H1 (cell line): ENCODE measurements at regions not wholly inside any gene's neighbourhood (a gene's known extent, or its start where the extent isn't known, plus 50 kb on each side); places are given as distances from the start of the nearest gene placed in this dataset.

ENCODE experiments used
- CTCF ChIA-PET: fragments of 300-600 bp; sonication (Branson Sonifier 250); formaldehyde crosslinking; loops from one replicate; lab custom pipeline; 2021; ENCODE audit not compliant: partially characterized antibody; lab: Charles Lee
- POLR2A ChIA-PET: fragments of 300-600 bp; sonication (Branson Sonifier 250); formaldehyde crosslinking; loops from one replicate; lab custom pipeline; 2021; ENCODE audit warnings: inconsistent platforms; ENCODE audit not compliant: partially characterized antibody; lab: Charles Lee
- DNase-seq, 2 experiments: peaks; one replicate each; pipeline versions ENCODE4 v3.0.0 to v3.0.0-alpha.2; 2010 to 2022; ENCODE audit warnings: low spot score in 2 of 2, low read depth in 1 of 2, mixed read lengths in 1 of 2
- FAIRE-seq: peaks from 2 replicates; lab custom pipeline; 2011; peaks lifted over from hg19 to GRCh38; lab: Jason Lieb, UNC
- H2AFZ ChIP-seq: 2 replicates; pipeline ENCODE4 v1.8.1; 2012; ENCODE audit warnings: low read length, inconsistent platforms
- H2AK5ac ChIP-seq: 2 replicates; pipeline ENCODE4 v1.6.1; 2013; ENCODE audit warnings: low read depth, low read length
- H2BK120ac ChIP-seq: replicated peaks from 2 replicates; pipeline ENCODE3; 2013; ENCODE audit warnings: low read depth, low read length, inconsistent platforms
- H2BK12ac ChIP-seq: 2 replicates; pipeline ENCODE4 v1.6.1; 2013; ENCODE audit warnings: low read depth, low read length
- H2BK15ac ChIP-seq: 2 replicates; pipeline ENCODE4 v1.6.1; 2013; ENCODE audit warnings: low read length
- H2BK20ac ChIP-seq: 2 replicates; pipeline ENCODE4 v1.6.1; 2013; ENCODE audit warnings: low read length
- H2BK5ac ChIP-seq: 2 replicates; pipeline ENCODE4 v1.6.1; 2013; ENCODE audit warnings: low read depth, low read length
- H3K14ac ChIP-seq: 2 replicates; pipeline ENCODE4 v1.6.1; 2013; ENCODE audit warnings: inconsistent platforms; ENCODE audit not compliant: insufficient read length
- H3K18ac ChIP-seq: 2 replicates; pipeline ENCODE4 v1.6.1; 2013; ENCODE audit warnings: low read length; ENCODE audit errors: extremely low read depth
- H3K23ac ChIP-seq: 2 replicates; pipeline ENCODE4 v1.6.1; 2013; ENCODE audit warnings: inconsistent platforms; ENCODE audit not compliant: insufficient read length
- H3K23me2 ChIP-seq: 2 replicates; pipeline ENCODE4 v1.6.1; 2013; ENCODE audit warnings: low read depth, low read length
- H3K27ac ChIP-seq: 2 replicates; pipeline ENCODE4 v1.6.1; 2011; ENCODE audit warnings: low read depth, low read length, inconsistent platforms
- H3K27me3 ChIP-seq, 4 experiments: replicated peaks in 1 of 4; 1 replicate in 1 of 4; 2 replicates in 3 of 4; pipeline versions ENCODE4 v1.6.1 to v1.8.1; 2011 to 2013; ENCODE audit warnings: low read length in 3 of 4, mild to moderate bottlenecking in 3 of 4, inconsistent platforms in 2 of 4, mixed read lengths in 2 of 4, moderate library complexity in 1 of 4; ENCODE audit not compliant: control insufficient read depth in 3 of 4, insufficient read depth in 3 of 4; ENCODE audit errors: extremely low read depth in 1 of 4
- H3K36me3 ChIP-seq, 4 experiments: 2 replicates each; pipeline versions ENCODE4 v1.6.1 to v1.8.1; 2011 to 2013; ENCODE audit warnings: mild to moderate bottlenecking in 4 of 4, low read length in 3 of 4, moderate library complexity in 2 of 4, control low read depth in 1 of 4, inconsistent platforms in 1 of 4; ENCODE audit not compliant: insufficient read depth in 4 of 4, control insufficient read depth in 2 of 4
- H3K4ac ChIP-seq: replicated peaks from 2 replicates; pipeline ENCODE3; 2013; ENCODE audit warnings: low read length, low read depth, mixed read lengths, inconsistent platforms; ENCODE audit not compliant: insufficient read length
- H3K4me1 ChIP-seq, 4 experiments: replicated peaks in 1 of 4; 1 replicate in 1 of 4; 2 replicates in 3 of 4; pipeline versions ENCODE4 v1.6.1 to v1.8.1; 2011 to 2013; ENCODE audit warnings: low read length in 3 of 4, inconsistent platforms in 2 of 4, mixed read lengths in 1 of 4; ENCODE audit not compliant: insufficient read depth in 4 of 4, control insufficient read depth in 3 of 4
- H3K4me2 ChIP-seq, 2 experiments: 2 replicates each; pipeline versions ENCODE4 v1.6.1 to v1.8.1; 2011 to 2013; ENCODE audit warnings: low read depth in 2 of 2, low read length in 2 of 2, control low read depth in 1 of 2, inconsistent platforms in 1 of 2, mild to moderate bottlenecking in 1 of 2; ENCODE audit not compliant: insufficient read depth in 1 of 2
- H3K4me3 ChIP-seq, 4 experiments: fragments of 200-600, 300-600 bp in 1 of 4; sonication (generic), shearing (Covaris generic), sonication (Bioruptor Twin) in 1 of 4; 2 replicates each; pipeline versions ENCODE4 v1.5.1 to v1.8.1; 2011 to 2016; ENCODE audit warnings: low read length in 4 of 4, low read depth in 3 of 4, control low read depth in 2 of 4, inconsistent platforms in 2 of 4, mild to moderate bottlenecking in 2 of 4, mixed read lengths in 1 of 4, moderate library complexity in 1 of 4; ENCODE audit not compliant: insufficient read depth in 2 of 4; ENCODE audit errors: extremely low read depth in 1 of 4
- H3K56ac ChIP-seq: replicated peaks from 2 replicates; pipeline ENCODE3; 2013; ENCODE audit warnings: low read depth, mild to moderate bottlenecking, mixed read lengths, low read length, inconsistent platforms; ENCODE audit not compliant: insufficient read length
- H3K79me1 ChIP-seq: 2 replicates; pipeline ENCODE4 v1.6.1; 2013; ENCODE audit warnings: low read depth, low read length, control low read depth
- H3K79me2 ChIP-seq, 2 experiments: 2 replicates each; pipeline versions ENCODE4 v1.6.1 to v1.8.1; 2012 to 2013; ENCODE audit warnings: low read length in 2 of 2, mild to moderate bottlenecking in 2 of 2, inconsistent platforms in 1 of 2; ENCODE audit not compliant: insufficient read depth in 2 of 2, control insufficient read depth in 1 of 2
- H3K9ac ChIP-seq, 4 experiments: replicated peaks in 1 of 4; 1 replicate in 1 of 4; 2 replicates in 3 of 4; pipeline versions ENCODE4 v1.6.1 to v1.8.1; 2011 to 2013; ENCODE audit warnings: low read depth in 3 of 4, low read length in 3 of 4, control low read depth in 2 of 4, mild to moderate bottlenecking in 2 of 4, moderate library complexity in 2 of 4, inconsistent platforms in 1 of 4; ENCODE audit errors: extremely low read depth in 1 of 4
- H3K9me3 ChIP-seq, 2 experiments: 2 replicates each; pipeline versions ENCODE4 v1.6.1 to v1.8.1; 2012 to 2013; ENCODE audit warnings: mild to moderate bottlenecking in 2 of 2, moderate library complexity in 2 of 2, control low read depth in 1 of 2, inconsistent platforms in 1 of 2, low read depth in 1 of 2, low read length in 1 of 2, mixed read lengths in 1 of 2; ENCODE audit not compliant: insufficient read depth in 2 of 2
- H4K20me1 ChIP-seq, 2 experiments: replicated peaks in 1 of 2; 2 replicates each; pipeline versions ENCODE3 to v1.8.1; 2011 to 2013; ENCODE audit warnings: inconsistent platforms in 2 of 2, low read length in 2 of 2, mild to moderate bottlenecking in 1 of 2; ENCODE audit not compliant: insufficient read depth in 2 of 2, control insufficient read depth in 1 of 2
- H4K5ac ChIP-seq: 2 replicates; pipeline ENCODE4 v1.6.1; 2013; ENCODE audit warnings: low read length, low read depth, mixed read lengths, inconsistent platforms; ENCODE audit not compliant: insufficient read length
- H4K8ac ChIP-seq: 2 replicates; pipeline ENCODE4 v1.8.0; 2013; ENCODE audit warnings: mild to moderate bottlenecking, moderate library complexity, low read length, inconsistent platforms; ENCODE audit not compliant: insufficient read depth; ENCODE audit errors: extremely low read depth
- H4K91ac ChIP-seq: replicated peaks from 2 replicates; pipeline ENCODE3; 2013; ENCODE audit warnings: low read length, mixed read lengths, inconsistent platforms; ENCODE audit not compliant: insufficient read length
- BCL11A ChIP-seq, 2 experiments: IDR thresholded peaks; one replicate each; pipeline ENCODE4 v1.6.1; 2011; ENCODE audit warnings: low read depth in 2 of 2, low read length in 2 of 2, mild to moderate bottlenecking in 2 of 2
- CHD1 ChIP-seq: IDR thresholded peaks from 2 replicates; pipeline ENCODE4 v1.6.1; 2012; ENCODE audit warnings: low read depth, low read length, improper control_type of control experiment
- CTBP2 ChIP-seq: IDR thresholded peaks from 2 replicates; pipeline ENCODE4 v1.7.0; 2011; ENCODE audit warnings: borderline replicate concordance, mild to moderate bottlenecking, moderate library complexity, mixed read lengths, low read length; ENCODE audit not compliant: insufficient read depth, insufficient read length
- KDM5A ChIP-seq: fragments of 200-600 bp; IDR thresholded peaks from 2 replicates; pipeline ENCODE4 v1.7.1; 2012; ENCODE audit warnings: mild to moderate bottlenecking, low read length, inconsistent platforms, mixed read lengths
- NANOG ChIP-seq: IDR thresholded peaks from 2 replicates; pipeline ENCODE4 v1.6.1; 2011; ENCODE audit warnings: low read length, low read depth, mild to moderate bottlenecking, inconsistent platforms; ENCODE audit not compliant: insufficient read depth, poor library complexity, severe bottlenecking
- NRF1 ChIP-seq: IDR thresholded peaks from 2 replicates; pipeline ENCODE4 v1.6.1; 2011; ENCODE audit warnings: mild to moderate bottlenecking, low read depth, low read length, improper control_type of control experiment
- RAD21 ChIP-seq, 2 experiments: IDR thresholded peaks in 1 of 2; conservative IDR thresholded peaks in 1 of 2; 2 replicates each; pipeline ENCODE4 v1.6.1; 2011; ENCODE audit warnings: low read depth in 2 of 2, low read length in 2 of 2, improper control_type of control experiment in 1 of 2, inconsistent platforms in 1 of 2, mild to moderate bottlenecking in 1 of 2, moderate library complexity in 1 of 2
- RNF2 ChIP-seq: fragments of 200-900, 300-1000 bp; sonication (generic); IDR thresholded peaks from 2 replicates; pipeline ENCODE4 v1.7.1; 2016; ENCODE audit warnings: borderline replicate concordance, low read depth, mild to moderate bottlenecking, antibody characterized with exemption, low read length; ENCODE audit not compliant: poor library complexity, severe bottlenecking; ENCODE audit errors: missing control alignments
- SIRT6 ChIP-seq: IDR thresholded peaks from one replicate; pipeline ENCODE4 v1.7.1; 2012; ENCODE audit warnings: low read length, inconsistent platforms
- TCF12 ChIP-seq: IDR thresholded peaks from 2 replicates; pipeline ENCODE4 v1.6.1; 2011; ENCODE audit warnings: low read depth, mild to moderate bottlenecking, low read length
- WGBS, 2 experiments: shearing (Covaris generic) in 1 of 2; methylation state at CpG; one replicate each; pipeline versions ENCODE4 v1.1.6 to v1.1.7; 2013 to 2015; ENCODE audit warnings: low lambda C conversion rate in 2 of 2, mixed read lengths in 2 of 2, inconsistent platforms in 1 of 2, low coverage in 1 of 2, missing lambda C conversion rate in 1 of 2; ENCODE audit not compliant: insufficient replicate concordance in 2 of 2, insufficient coverage in 1 of 2, insufficient read length in 1 of 2; ENCODE audit errors: extremely low coverage in 1 of 2, missing lambda C conversion rate in 1 of 2; 5-methylcytosine and 5-hydroxymethylcytosine counted together
- TF ChIP-seq, protein P1 (sequence below): IDR thresholded peaks from 2 replicates; pipeline ENCODE4 v1.6.1; 2011; ENCODE audit warnings: low read length, improper control_type of control experiment
- TF ChIP-seq, protein P2 (sequence below): IDR thresholded peaks from 2 replicates; pipeline ENCODE4 v1.6.1; 2011; ENCODE audit warnings: low read depth, mild to moderate bottlenecking, low read length; ENCODE audit not compliant: insufficient read depth

DNA sequence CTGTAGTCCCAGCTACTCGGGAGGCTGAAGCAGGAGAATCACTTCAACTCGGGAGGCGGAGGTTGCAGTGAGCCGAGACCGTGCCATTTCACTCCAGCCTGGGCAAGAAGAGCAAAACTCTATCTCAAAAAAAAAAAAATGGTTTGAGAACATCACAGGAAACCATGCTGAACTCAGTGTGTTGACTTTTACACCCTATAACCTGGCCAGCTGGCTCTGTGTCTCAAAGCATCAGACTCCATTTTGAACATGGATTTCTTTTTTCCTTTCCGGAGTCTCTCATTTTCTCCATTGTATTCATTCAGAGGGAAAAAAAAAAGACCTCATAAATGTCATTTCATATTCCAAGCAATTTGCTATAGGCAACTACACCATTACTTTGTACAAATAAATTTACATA, 63.2 kb upstream of the FOXN3 start:
- no peaks in the 10 kb centered on the region for H4K20me1 ChIP-seq
- no peak overlapping the region for H3K9ac ChIP-seq
- no peak overlapping the region for H2BK120ac ChIP-seq
- ChIA-PET CTCF (interaction anchor here (0.6 kb wide), 1 partner anchor 265 kb away, joined by 3 read pairs; no protein-coding TSS in a partner anchor), POLR2A (no interaction called here)
- H2BK20ac ChIP-seq: no peak overlapping the region
- no peak overlapping the region for H3K14ac ChIP-seq
- no peak overlapping the region for H2BK12ac ChIP-seq
- no peak overlapping the region for H3K27ac ChIP-seq
- FAIRE-seq (no peak), DNase-seq (no peak)
- peaks cover 6% of the 10 kb centered on the region; the same call in 1 of the 2 replicates for H3K79me1 ChIP-seq
- no peak overlapping the region for H3K4me2 ChIP-seq
- H3K27me3 ChIP-seq: no peaks in the 10 kb centered on the region
- H3K4me3 ChIP-seq: no peak overlapping the region
- H4K5ac ChIP-seq: no peak overlapping the region
- H3K23me2 ChIP-seq: no peaks in the 10 kb centered on the region
- peaks cover 0 to 28% of the 10 kb centered on the region in 2 experiments; a peak in 1 of 4 replicates for H3K79me2 ChIP-seq
- H3K23ac ChIP-seq: no peak overlapping the region
- H3K4ac ChIP-seq: no peak overlapping the region
- H3K9me3 ChIP-seq: no peaks in the 10 kb centered on the region
- no peak overlapping the region for H4K8ac ChIP-seq
- WGBS, 2 experiments: 85% methylated on average over 6 of the region's 6 CpGs; no CpG with 5 or more reads in 1 of the 2 experiments
- H4K91ac ChIP-seq: no peak overlapping the region
- no peak overlapping the region for H3K18ac ChIP-seq
- no peak overlapping the region for H2AFZ ChIP-seq
- peaks cover 0 to 2% (median 0%) of the 10 kb centered on the region in 4 experiments; a peak in 1 of 7 replicates for H3K4me1 ChIP-seq
- peaks cover 0 to 4% (median 0%) of the 10 kb centered on the region in 4 experiments; a peak in 2 of 8 replicates for H3K36me3 ChIP-seq
- no peak overlapping the region for H2BK5ac ChIP-seq
- no peak overlapping the region for H2AK5ac ChIP-seq
- H3K56ac ChIP-seq: no peak overlapping the region
- H2BK15ac ChIP-seq: no peak overlapping the region
- TF ChIP-seq BCL11A (IDR thresholded peaks at IDR 0.05; ENCODE audit: low read depth in 2 of 2, low read length in 2 of 2) (no peak), CTBP2 (no peak), RNF2 (no peak), SIRT6 (no peak), CHD1 (no peak), KDM5A (no peak), NANOG (no peak), RAD21 (IDR thresholded peaks at IDR 0.05 in 1 of 2, conservative IDR thresholded peaks at IDR 0.05 in 1 of 2; ENCODE audit: low read depth in 2 of 2, low read length in 2 of 2) (no peak), NRF1 (no peak), TCF12 (no peak)
- TF ChIP-seq, protein P1, sequence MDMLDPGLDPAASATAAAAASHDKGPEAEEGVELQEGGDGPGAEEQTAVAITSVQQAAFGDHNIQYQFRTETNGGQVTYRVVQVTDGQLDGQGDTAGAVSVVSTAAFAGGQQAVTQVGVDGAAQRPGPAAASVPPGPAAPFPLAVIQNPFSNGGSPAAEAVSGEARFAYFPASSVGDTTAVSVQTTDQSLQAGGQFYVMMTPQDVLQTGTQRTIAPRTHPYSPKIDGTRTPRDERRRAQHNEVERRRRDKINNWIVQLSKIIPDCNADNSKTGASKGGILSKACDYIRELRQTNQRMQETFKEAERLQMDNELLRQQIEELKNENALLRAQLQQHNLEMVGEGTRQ: no peak
- TF ChIP-seq, protein P2, sequence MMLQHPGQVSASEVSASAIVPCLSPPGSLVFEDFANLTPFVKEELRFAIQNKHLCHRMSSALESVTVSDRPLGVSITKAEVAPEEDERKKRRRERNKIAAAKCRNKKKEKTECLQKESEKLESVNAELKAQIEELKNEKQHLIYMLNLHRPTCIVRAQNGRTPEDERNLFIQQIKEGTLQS: no peak
